HG03439 (cell line): ENCODE measurements at regions not wholly inside any gene's neighbourhood (a gene's known extent, or its start where the extent isn't known, plus 50 kb on each side); places are given as distances from the start of the nearest gene placed in this dataset.

Experiments used
- ATAC-seq: cut with Tn5 transposase; IDR thresholded peaks from one replicate; pipeline ENCODE4 v1.9.1; 2021; ENCODE audit warnings: mild to moderate bottlenecking, moderate library complexity; ENCODE audit not compliant: unreplicated experiment

DNA sequence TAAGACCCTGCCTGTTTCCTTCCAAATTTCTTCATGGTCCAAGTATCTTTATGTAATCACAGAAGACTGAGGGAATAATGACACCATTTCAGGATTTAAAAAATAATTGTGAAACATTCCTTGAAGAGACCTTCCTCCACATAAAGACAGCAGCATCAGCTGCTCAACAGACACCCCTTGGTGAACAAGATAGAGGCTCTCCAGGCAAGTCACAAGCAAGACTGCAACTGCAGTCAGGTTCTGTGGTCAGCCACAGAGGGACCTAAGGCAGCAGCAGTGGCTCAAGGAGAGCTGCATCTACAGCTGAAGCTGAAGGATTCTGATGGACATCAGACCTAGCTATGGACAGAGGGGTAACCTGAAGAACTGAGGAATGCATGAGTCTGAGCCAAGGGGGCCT is 97.2 kb upstream of the C3orf80 start:
- ATAC-seq: no peak

DNA sequence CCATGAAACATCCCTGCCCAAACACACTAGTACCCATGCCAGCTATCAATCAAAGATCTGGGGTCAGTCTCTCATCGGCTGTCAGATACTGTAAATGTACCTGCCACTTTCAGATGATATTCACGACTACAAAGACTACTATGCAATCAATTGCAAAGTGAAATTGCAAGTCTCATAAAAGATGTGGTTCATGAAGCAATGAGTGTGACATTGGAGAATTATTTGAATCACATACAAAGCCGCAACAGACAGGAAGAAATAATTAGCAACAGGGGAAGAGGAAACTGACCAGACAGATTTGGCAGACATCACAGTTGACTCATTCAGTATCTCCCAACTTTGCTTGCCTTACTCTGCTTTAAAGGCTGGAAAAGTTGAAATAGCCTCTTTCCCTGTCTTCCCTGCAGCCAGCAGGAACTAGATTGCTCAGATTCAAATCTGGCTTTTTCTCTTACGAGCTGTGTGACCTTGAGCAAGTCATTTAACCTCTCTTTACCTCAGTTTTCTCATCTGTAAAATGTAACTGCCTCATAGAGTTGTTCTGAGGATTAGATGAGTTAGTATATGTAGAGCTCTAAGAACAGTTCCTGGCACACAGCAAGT is 95.7 kb upstream of the C3orf80 start:
- peak; percentile 47 for ATAC-seq

- no peak for ATAC-seq
These were observed 95.2 kb upstream of the C3orf80 start for GRCh38 chr3:160130071-160130470.

DNA sequence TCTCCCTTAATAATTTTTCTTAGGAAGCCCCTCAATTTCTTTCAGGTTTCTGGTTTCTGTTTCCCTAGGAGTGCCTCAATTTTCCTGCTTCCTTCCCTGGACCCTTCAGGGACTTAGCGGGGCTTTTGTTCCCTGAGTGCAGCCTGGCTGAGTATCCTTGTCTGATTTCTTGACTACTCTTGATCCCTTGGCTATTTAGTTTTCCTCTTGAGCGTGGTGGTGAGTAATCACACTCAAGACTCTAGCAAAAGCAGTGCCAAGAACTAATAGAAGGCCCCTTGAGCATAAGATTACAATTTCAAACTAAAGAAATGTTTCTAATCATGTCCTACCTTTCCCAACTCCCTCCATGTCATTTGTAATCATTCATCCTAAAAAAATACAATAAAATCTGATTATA is 94.3 kb upstream of the C3orf80 start:
- ATAC-seq: no peak

GRCh38 chr3:160132226-160132625 is 93.0 kb upstream of the C3orf80 start:
- no peak for ATAC-seq

DNA sequence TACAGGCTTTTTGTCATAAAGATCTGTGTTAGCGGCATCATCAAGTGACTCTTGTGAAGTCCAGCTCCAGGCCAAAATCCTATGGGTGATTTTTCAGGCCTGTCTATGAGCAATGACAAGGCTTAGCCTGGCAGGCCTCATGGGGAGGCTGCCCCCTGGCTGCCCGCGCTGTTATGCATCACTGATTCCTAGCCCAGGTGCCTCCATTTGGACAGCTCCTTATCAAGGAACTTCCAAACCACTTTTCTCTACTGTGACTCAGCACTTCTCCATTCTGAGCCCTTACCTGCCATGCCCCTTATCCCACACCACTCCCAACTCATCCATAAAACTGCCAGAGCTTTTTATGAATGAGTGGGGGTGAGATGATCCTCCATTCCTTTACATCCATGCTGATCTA is 91.5 kb upstream of the C3orf80 start:
- no peak for ATAC-seq

DNA sequence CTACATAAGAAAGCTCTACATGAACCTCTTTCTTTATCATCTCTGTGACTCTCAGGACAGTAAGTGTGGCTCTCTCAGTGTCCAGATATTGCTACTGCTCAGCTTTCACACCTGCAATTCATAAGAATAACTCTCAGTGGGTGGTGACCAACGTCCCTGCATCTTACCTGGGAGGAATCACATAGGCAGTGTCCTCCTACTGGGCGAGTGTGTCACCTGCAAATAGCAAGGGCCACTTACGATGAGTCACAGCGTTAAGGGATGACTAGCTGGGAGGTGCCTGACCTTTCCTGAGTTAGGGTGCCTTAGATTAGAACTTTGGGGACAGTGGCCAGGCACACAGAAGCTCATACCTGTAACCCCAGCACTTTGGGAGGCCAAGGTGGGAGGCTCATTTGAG is 90.8 kb upstream of the C3orf80 start:
- no peak for ATAC-seq

GRCh38 chr3:160134964-160135363 is 90.3 kb upstream of the C3orf80 start:
- ATAC-seq: no peak

DNA sequence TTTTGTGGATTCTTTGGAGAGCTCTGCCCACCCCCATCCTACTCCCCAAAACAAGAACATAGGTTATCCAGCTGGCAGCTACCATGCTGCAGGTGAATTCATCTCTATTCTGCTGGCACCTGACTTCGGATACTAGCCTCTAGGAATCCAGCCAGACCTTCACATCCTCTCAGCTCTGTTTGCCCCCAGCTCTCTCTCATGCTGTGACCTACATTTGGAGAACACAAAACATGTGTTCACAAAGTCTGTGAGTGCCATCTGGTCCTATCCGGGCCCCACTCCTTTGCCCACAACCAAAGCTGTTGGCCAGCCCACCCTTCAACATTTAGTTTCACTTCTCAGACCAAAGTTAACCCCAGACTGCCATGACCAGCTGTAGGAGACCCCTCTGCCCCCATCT is 89.4 kb upstream of the C3orf80 start:
- ATAC-seq: no peak

DNA sequence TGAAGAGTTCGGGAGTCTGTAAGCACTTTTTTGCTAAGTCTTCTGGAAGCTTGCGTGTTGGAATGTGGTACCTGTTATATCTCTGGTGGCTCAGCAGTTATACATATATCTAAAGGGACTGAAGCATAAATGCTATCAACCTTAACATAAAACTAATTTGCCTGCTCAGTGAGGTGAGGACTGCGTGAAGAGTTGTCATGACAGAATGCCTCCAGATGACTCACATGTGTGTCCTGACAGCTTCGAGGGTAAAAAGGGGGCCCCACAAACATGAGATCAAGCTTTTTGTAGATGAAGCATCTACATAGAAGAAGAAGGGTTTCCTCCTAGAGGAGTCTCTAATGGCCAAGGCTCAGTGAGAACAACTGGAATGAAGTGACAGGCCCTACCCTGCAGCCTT is 88.8 kb upstream of the C3orf80 start:
- ATAC-seq: peak; percentile 49

GRCh38 chr3:160139291-160139690 is 85.9 kb upstream of the C3orf80 start:
- ATAC-seq: no peak

GRCh38 chr3:160140756-160141155 is 84.5 kb upstream of the C3orf80 start:
- ATAC-seq: peak; percentile 48

DNA sequence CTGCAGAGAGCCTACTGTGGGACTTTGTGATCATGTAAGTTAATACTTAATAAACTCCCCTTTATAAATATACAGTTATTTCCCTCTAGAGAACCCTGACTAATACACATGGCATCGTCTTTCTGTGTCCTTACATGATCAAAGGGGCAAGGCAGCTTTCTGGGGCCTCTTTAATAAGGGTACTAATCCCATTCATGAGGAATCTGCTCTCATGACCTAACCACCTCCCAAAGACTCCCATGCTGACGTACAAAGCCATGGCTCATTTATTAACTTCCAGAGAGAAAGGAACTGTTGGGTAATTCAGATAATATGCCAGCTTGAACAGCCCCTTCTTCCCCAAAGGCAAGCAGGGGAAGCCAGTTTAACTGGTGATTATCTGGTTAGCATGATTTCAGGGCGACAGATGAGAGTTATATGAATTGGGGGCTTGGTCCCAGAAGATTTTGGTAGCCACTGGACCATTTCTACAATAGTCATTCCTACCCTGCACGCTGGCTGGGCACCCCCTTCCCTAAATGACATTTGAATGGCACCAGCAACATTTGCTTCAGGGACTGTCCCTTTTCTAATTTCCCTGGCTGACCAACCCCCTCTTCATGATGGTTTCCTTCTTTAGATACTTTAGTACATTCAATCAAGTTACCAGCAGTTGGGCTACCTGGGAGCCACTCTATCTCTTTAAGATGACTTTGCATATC is 83.6 kb upstream of the C3orf80 start:
- ATAC-seq: no peak

- ATAC-seq: no peak
These were observed 81.7 kb upstream of the C3orf80 start for GRCh38 chr3:160143482-160143881.

DNA sequence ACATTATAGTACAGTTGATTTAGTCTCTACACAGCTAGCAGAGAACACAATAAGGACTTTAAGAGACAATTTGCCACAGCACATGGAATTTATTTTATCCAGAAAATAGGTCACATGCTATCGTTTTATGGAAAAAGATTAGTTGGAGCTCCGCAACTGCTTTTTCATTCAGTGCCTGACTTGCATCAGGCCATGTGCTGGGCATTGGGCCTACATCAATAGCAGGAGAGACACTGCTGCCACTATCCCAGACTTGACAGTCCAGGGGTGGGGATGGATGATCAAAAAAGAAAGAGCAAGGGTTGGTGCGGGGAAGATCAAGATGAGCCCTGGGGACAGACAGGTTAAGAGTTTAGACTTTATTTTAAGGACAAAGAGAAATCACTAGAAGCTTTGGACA is 75.2 kb upstream of the C3orf80 start:
- ATAC-seq: no peak

GRCh38 chr3:160150525-160150924 is 74.7 kb upstream of the C3orf80 start:
- ATAC-seq: no peak

- no peak for ATAC-seq
These were observed 72.6 kb upstream of the C3orf80 start for GRCh38 chr3:160152638-160153037.

- no peak for ATAC-seq
These were observed 71.2 kb upstream of the C3orf80 start for GRCh38 chr3:160154033-160154432.

DNA sequence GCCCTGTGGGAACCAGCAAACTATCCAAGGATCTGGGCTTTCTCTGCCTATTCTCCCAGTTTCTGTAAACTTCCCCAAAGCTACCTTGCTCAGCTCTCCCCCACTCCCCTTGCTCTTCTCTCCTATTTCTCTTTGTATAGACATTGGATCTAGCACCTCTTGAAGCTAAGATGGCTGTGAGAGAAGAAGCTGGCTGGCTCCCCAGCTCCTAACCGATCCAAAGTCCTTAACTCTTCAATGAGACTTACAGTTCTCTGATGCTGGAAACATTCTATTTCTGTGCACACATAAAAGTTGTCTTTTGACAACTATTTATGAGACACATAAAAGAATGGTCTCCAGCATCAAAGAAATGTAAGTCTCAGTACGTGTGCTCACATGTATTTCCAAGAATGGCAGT is 70.6 kb upstream of the C3orf80 start:
- no peak for ATAC-seq

DNA sequence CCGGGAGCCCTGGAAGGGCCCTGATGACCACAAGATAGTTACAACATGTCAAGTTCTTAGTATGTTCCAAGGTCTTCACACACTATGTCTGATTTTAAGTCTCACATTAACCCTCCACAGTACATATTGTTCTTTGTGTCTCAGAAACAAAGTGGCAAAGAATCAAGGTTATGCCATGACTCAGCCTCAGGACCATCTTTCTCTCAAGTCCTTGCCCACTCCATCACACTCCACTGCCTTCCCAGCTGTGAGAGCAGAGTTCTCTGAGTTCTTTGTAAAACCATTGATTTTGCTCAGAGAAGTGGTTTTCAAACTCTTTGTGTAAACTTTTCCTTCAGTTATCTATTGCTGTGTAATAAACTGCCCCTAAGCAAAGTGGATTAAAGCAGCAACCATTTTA is 67.9 kb upstream of the C3orf80 start:
- no peak for ATAC-seq

DNA sequence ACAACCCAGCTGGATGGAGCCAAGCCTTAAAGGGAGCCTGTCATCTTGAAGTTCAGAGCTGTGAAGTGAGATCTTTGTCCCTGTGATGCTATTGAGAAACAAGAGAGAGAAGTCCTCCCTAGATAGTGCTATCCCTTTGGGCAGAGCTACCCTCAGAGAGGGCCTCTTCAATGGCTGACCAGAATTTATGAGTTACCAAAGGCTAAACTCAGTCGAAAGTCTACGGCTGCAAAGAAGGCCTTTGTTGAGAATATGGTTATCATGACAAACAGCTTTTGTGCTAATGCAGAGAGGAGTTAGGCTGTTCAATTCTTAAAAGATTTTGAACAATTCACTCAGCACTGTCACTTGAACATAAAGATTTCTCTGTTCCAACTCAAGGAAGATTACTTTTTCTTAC is 65.9 kb upstream of the C3orf80 start:
- ATAC-seq: no peak

DNA sequence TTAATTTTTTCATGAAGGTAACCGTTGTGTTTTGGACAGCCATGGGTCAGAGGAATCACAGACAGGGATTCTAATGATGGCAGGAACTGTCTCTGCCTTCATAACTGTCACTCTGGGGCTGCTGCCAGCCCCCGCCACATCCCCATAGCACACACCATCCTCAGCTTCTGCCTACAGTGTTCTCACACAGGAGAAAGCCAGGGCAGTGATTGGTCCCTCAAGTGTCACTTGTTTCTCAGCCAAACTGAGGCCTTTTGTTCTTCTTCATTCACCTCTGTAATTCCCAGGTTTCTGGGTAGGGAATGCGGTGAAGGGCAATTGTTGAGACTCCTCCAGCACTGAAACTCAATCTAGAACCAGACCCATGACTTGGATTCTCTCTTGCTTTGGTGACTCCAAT is 65.4 kb upstream of the C3orf80 start:
- no peak for ATAC-seq

DNA sequence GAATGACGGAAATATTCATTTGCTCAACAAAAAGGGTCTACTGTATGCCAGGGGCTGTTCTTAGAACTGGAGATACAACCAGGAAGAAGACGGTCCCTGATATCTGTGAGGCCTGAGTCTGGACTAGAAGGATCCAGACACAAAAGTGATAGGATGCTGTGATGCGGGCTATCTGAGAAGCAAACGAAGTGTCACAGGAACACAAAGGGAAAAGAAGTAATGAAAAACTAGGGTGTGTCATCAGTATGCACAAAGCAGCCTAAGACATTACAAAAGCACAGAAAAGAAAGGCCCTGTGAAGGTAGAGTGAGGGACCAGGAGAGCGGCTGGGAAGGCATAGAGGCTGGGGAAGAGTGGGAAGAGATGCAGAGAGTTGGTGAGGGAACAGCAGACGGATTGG is 63.3 kb upstream of the C3orf80 start:
- ATAC-seq: no peak
